Muscle of leg (tissue), 3 donors: ENCODE measurements at regions not wholly inside any gene's neighbourhood (a gene's known extent, or its start where the extent isn't known, plus 50 kb on each side); places are given as distances from the start of the nearest gene placed in this dataset.
"Not testable (repeated sequence)": the region's sequence is repeated elsewhere in the genome, so short reads cannot be mapped to it uniquely, and the experiment has no call there.

Experiments
- DNase-seq: peaks from one replicate; pipeline ENCODE4 v3.0.0; 2013
- H3K27ac ChIP-seq: one replicate; pipeline ENCODE4 v1.5.1; 2013; ENCODE audit warnings: mild to moderate bottlenecking, low read length, control low read depth
- H3K27me3 ChIP-seq: one replicate; pipeline ENCODE4 v1.6.1; 2013; ENCODE audit warnings: low read length; ENCODE audit not compliant: control insufficient read depth, insufficient read depth
- H3K36me3 ChIP-seq: one replicate; pipeline ENCODE4 v1.6.1; 2013; ENCODE audit warnings: low read length; ENCODE audit not compliant: control insufficient read depth, insufficient read depth
- H3K4me1 ChIP-seq: one replicate; pipeline ENCODE4 v1.6.1; 2013; ENCODE audit warnings: low read length; ENCODE audit not compliant: control insufficient read depth, insufficient read depth
- H3K4me3 ChIP-seq: one replicate; pipeline ENCODE4 v1.5.1; 2013; ENCODE audit warnings: low read length, control low read depth
- H3K9me3 ChIP-seq: replicated peaks from 2 replicates; pipeline ENCODE4 v1.6.1; 2013; ENCODE audit warnings: low read depth, low read length; ENCODE audit not compliant: control insufficient read depth
- WGBS: methylation state at CpG from one replicate; pipeline ENCODE4 v1.1.5; 2013; ENCODE audit warnings: missing lambda C conversion rate; ENCODE audit not compliant: insufficient coverage; 5-methylcytosine and 5-hydroxymethylcytosine counted together

- WGBS: 55% methylated on average over 3 of the region's 3 CpGs
- Histone ChIP-seq H3K4me3 (no peak overlapping the region), H3K4me1 (no peaks in the 10 kb centered on the region), H3K36me3 (no peaks in the 10 kb centered on the region), H3K27ac (no peak overlapping the region), H3K9me3 (no peaks in the 10 kb centered on the region), H3K27me3 (no peaks in the 10 kb centered on the region)
- DNase-seq: peak; percentile 39
Observed at GRCh38 chr2:129396980-129397599, 582.4 kb upstream of the RAB6C start.

- no peak overlapping the region for H3K27ac ChIP-seq
- DNase-seq: no peak
- H3K4me1 ChIP-seq: no peaks in the 10 kb centered on the region
- 37% methylated on average over 4 of the region's 7 CpGs for WGBS
- H3K4me3 ChIP-seq: no peak overlapping the region
- H3K9me3 ChIP-seq: no peaks in the 10 kb centered on the region
- no peaks in the 10 kb centered on the region for H3K27me3 ChIP-seq
- H3K36me3 ChIP-seq: no peaks in the 10 kb centered on the region
Observed at GRCh38 chr2:129400826-129401225, 578.6 kb upstream of the RAB6C start.

DNA sequence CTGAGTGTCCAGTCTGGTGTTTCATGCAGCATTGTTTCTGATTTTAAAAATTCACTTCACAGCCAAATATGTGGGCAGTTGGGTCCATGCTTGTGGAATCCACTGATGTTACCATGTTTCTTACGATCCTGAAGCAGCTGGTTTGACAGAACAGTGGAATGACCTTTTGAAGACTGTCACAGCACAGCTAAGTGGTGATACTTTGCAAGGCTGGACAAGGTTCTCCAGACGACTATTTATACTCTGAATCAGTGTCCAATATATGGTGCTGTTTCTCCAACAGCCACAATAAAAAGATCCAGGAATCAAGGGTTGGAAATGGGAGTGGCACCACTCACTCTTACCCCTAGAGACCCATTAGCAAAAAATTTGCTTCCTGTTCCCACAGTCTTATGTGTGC lies 577.4 kb upstream of the RAB6C start:
- H3K36me3 ChIP-seq: no peaks in the 10 kb centered on the region
- H3K27me3 ChIP-seq: no peaks in the 10 kb centered on the region
- H3K9me3 ChIP-seq: no peaks in the 10 kb centered on the region
- no peak overlapping the region for H3K4me3 ChIP-seq
- DNase-seq: no peak
- WGBS: 67% methylated on average over 1 of the region's 2 CpGs
- no peaks in the 10 kb centered on the region for H3K4me1 ChIP-seq
- H3K27ac ChIP-seq: no peak overlapping the region

GRCh38 chr2:129404000-129404685 lies 575.3 kb upstream of the RAB6C start:
- H3K4me1 ChIP-seq: no peaks in the 10 kb centered on the region
- H3K36me3 ChIP-seq: no peaks in the 10 kb centered on the region
- H3K4me3 ChIP-seq: no peak overlapping the region
- no peaks in the 10 kb centered on the region for H3K27me3 ChIP-seq
- no CpG with 5 or more reads among the region's 2 CpGs for WGBS
- no peaks in the 10 kb centered on the region for H3K9me3 ChIP-seq
- H3K27ac ChIP-seq: no peak overlapping the region
- peak; percentile 73 for DNase-seq

- Histone ChIP-seq H3K9me3 (no peaks in the 10 kb centered on the region), H3K27ac (no peak overlapping the region), H3K4me1 (no peaks in the 10 kb centered on the region), H3K36me3 (no peaks in the 10 kb centered on the region), H3K27me3 (no peaks in the 10 kb centered on the region), H3K4me3 (no peak overlapping the region)
- no CpG with 5 or more reads among the region's 1 CpG for whole genome bisulfite sequencing
- no peak for DNase-seq
Observed at GRCh38 chr2:129408570-129408969, 570.9 kb upstream of the RAB6C start.

DNA sequence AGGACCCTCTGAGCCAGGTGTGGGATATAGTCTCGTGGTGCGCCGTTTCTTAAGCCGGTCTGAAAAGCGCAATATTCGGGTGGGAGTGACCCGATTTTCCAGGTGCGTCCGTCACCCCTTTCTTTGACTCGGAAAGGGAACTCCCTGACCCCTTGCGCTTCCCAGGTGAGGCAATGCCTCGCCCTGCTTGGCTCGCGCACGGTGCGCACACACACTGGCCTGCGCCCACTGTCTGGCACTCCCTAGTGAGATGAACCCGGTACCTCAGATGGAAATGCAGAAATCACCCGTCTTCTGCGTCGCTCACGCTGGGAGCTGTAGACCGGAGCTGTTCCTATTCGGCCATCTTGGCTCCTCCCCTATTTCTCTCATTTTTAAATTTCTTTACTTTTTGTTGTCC lies 562.4 kb upstream of the RAB6C start:
- no CpG with 5 or more reads among the region's 24 CpGs for WGBS
- not testable (repeated sequence) for H3K9me3 ChIP-seq, H3K4me3 ChIP-seq

GRCh38 chr2:129422028-129422427 lies 557.4 kb upstream of the RAB6C start:
- no peak for DNase-seq
- H3K4me1 ChIP-seq: no peaks in the 10 kb centered on the region
- WGBS: no CpG with 5 or more reads among the region's 1 CpG
- H3K27me3 ChIP-seq: no peaks in the 10 kb centered on the region
- peaks cover 2% of the 10 kb centered on the region for H3K9me3 ChIP-seq
- no peak overlapping the region for H3K27ac ChIP-seq
- no peak overlapping the region for H3K4me3 ChIP-seq
- no peaks in the 10 kb centered on the region for H3K36me3 ChIP-seq

More for the DNA sequence above, 562.4 kb upstream of the RAB6C start:
- not testable (repeated sequence) for H3K27me3 ChIP-seq, H3K4me1 ChIP-seq, H3K36me3 ChIP-seq, H3K27ac ChIP-seq, DNase-seq

DNA sequence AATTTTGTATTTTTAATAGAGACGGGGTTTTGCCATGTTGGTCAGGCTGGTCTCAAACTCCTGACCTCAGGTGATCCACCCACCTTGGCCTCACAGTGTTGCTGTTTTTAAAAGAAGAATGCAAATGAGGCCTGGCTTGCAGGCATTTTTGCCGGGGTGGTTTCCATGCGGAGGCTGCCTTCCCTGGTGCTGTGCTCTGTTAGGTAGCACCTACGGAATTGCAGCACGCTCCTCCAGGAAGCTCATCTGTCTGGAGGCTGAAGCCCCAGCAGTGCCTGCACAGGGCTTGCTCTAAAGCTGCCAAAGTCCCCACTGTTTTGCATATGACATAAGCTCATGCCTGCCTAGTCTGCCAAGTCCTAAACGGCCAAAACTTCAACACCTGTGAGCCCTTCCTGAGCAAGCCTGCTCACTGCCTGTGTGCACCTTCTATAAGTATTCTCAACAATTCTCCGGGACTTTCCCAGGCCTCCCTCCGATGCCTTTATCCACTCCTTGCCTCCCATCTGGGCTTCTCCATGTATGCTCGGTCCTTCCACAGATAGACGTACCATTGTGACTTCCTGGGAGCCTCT lies 551.3 kb upstream of the RAB6C start:
- H3K27me3 ChIP-seq: no peaks in the 10 kb centered on the region
- peaks cover 2% of the 10 kb centered on the region for H3K9me3 ChIP-seq
- no peak overlapping the region for H3K27ac ChIP-seq
- no peaks in the 10 kb centered on the region for H3K36me3 ChIP-seq
- H3K4me3 ChIP-seq: no peak overlapping the region
- no peak for DNase-seq
- 68% methylated on average over 9 of the region's 10 CpGs for WGBS
- H3K4me1 ChIP-seq: no peaks in the 10 kb centered on the region

GRCh38 chr2:129430911-129431310 lies 548.6 kb upstream of the RAB6C start:
- no peak for DNase-seq
- H3K27me3 ChIP-seq: no peaks in the 10 kb centered on the region
- 47% methylated on average over 6 of the region's 7 CpGs for WGBS

DNA sequence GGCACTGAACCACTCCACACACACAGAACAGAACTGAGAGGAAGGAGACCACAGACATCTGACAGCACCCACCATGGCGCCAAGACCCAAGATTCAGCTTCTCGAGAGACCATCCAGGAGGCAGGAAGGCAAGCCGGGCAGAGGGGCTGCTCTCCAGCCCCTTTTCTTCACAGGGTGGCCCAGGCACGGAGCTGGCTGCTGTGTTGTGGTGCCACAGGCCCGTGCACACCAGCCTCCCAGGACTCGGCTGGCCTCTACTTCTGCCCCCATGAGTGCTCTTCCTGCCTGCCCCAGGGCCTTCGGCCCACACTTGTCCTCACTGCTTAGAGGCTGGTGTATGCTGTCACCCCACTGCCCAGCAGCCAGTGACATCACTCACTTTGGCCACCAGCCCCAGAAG lies 547.6 kb upstream of the RAB6C start:
- H3K4me1 ChIP-seq: no peaks in the 10 kb centered on the region
- 80% methylated on average over 7 of the region's 7 CpGs for WGBS
- no peaks in the 10 kb centered on the region for H3K27me3 ChIP-seq
- H3K9me3 ChIP-seq: no peaks in the 10 kb centered on the region
- H3K27ac ChIP-seq: no peak overlapping the region
- no peak overlapping the region for H3K4me3 ChIP-seq
- H3K36me3 ChIP-seq: no peaks in the 10 kb centered on the region
- DNase-seq: no peak

More at GRCh38 chr2:129430911-129431310, 548.6 kb upstream of the RAB6C start:
- no peak overlapping the region for H3K4me3 ChIP-seq
- no peaks in the 10 kb centered on the region for H3K36me3 ChIP-seq
- H3K4me1 ChIP-seq: no peaks in the 10 kb centered on the region
- H3K27ac ChIP-seq: no peak overlapping the region
- H3K9me3 ChIP-seq: no peaks in the 10 kb centered on the region
